Upper lobe of left lung (tissue), 6 donors: ENCODE measurements at regions not wholly inside any gene's neighbourhood (a gene's known extent, or its start where the extent isn't known, plus 50 kb on each side); places are given as distances from the start of the nearest gene placed in this dataset.

Experiments used
- ATAC-seq, 2 donors: fragments of 200-7000 bp; cut with Tn5 transposase; one replicate each; pipeline ENCODE4 v1.9.1; 2022; ENCODE audit warnings: mild to moderate bottlenecking in 2 of 2, moderate library complexity in 2 of 2; ENCODE audit not compliant: low FRiP score in 2 of 2
- DNase-seq, 2 donors: peaks; one replicate each; pipeline ENCODE4 v3.0.0-alpha.2; 2019 to 2020
- H3K27ac ChIP-seq, 4 donors: fragments of 200-600 bp; sonication (generic); one replicate each; pipeline ENCODE4 v1.5.1; 2016 to 2019
- H3K27me3 ChIP-seq, 4 donors: fragments of 200-600 bp; sonication (generic); one replicate each; pipeline ENCODE4 v1.5.1; 2017 to 2019
- H3K36me3 ChIP-seq, 4 donors: fragments of 200-600 bp; sonication (generic); one replicate each; pipeline ENCODE4 v1.5.1; 2016 to 2019
- H3K4me1 ChIP-seq, 4 donors: fragments of 200-600 bp; sonication (generic); one replicate each; pipeline ENCODE4 v1.5.1; 2018 to 2019
- H3K4me3 ChIP-seq, 4 donors: fragments of 200-600 bp; sonication (generic); one replicate each; pipeline ENCODE4 v1.5.1; 2017 to 2019; ENCODE audit warnings: mild to moderate bottlenecking in 2 of 4, moderate library complexity in 1 of 4
- H3K9me3 ChIP-seq, 4 donors: fragments of 200-600 bp; sonication (generic); one replicate each; pipeline ENCODE4 v1.5.1; 2018 to 2019
- CTCF ChIP-seq, 6 experiments: fragments of 450-650 bp in 4 of 6; fragments of 200-600 bp in 2 of 6; sonication (generic) in 2 of 6; IDR thresholded peaks; one replicate each; pipeline ENCODE4 v1.5.1; 2016 to 2019; ENCODE audit warnings: antibody characterized with exemption in 6 of 6
- EP300 ChIP-seq, 4 donors: sonication (generic); formaldehyde crosslinking; IDR thresholded peaks; one replicate each; pipeline ENCODE4 v1.5.1; 2017; ENCODE audit warnings: antibody characterized with exemption in 4 of 4, control low read depth in 2 of 4
- POLR2A ChIP-seq, 4 donors: fragments of 450-650 bp; IDR thresholded peaks; one replicate each; pipeline ENCODE4 v1.5.1; 2016 to 2017; ENCODE audit warnings: antibody characterized with exemption in 4 of 4, mild to moderate bottlenecking in 2 of 4
- POLR2AphosphoS5 ChIP-seq, 2 donors: sonication (generic); formaldehyde crosslinking; IDR thresholded peaks; one replicate each; pipeline ENCODE4 v1.5.1; 2017; ENCODE audit warnings: antibody characterized with exemption in 2 of 2
- WGBS, 2 donors: methylation state at CpG; one replicate each; pipeline ENCODE4 v1.1.5; 2017 to 2018; 5-methylcytosine and 5-hydroxymethylcytosine counted together
- donor health status: DM: no; HTN: no; CAD: no; lungs with moderate emphysema.
- donor health status: DM: no; HTN: yes; CAD: no; lungs with severe emphysema.

GRCh38 chr14:32006263-32007110 lies 70.6 kb upstream of the ARHGAP5 start:
- DNase-seq, result no peak
- Histone ChIP-seq H3K27ac (peak overlapping the region in 2 of 4 donors; percentile 50 to 57), H3K4me3 (no peak overlapping the region), H3K36me3 (no peaks in the 10 kb centered on the region), H3K9me3 (no peaks in the 10 kb centered on the region), H3K4me1 (peaks cover 0 to 9% (median 2%) of the 10 kb centered on the region in 4 donors), H3K27me3 (no peaks in the 10 kb centered on the region)
- WGBS, 2 donors, result 57 to 69% methylated on average over 11 to 14 of the region's 14 CpGs
- peak in 1 of 4 donors; percentile 64 for TF ChIP-seq EP300 (IDR thresholded peaks at IDR 0.05)
- no peak for TF ChIP-seq CTCF (IDR thresholded peaks at IDR 0.05)
- no peak for ATAC-seq

- no peak for DNase-seq
- Histone ChIP-seq H3K27me3 (no peaks in the 10 kb centered on the region), H3K9me3 (no peaks in the 10 kb centered on the region), H3K36me3 (no peaks in the 10 kb centered on the region), H3K4me1 (peaks cover 0 to 9% (median 2%) of the 10 kb centered on the region in 4 donors), H3K27ac (no peak overlapping the region), H3K4me3 (no peak overlapping the region)
- no peak for TF ChIP-seq POLR2AphosphoS5 (IDR thresholded peaks at IDR 0.05)
- TF ChIP-seq POLR2A (IDR thresholded peaks at IDR 0.05), result no peak
- no peak for TF ChIP-seq EP300 (IDR thresholded peaks at IDR 0.05)
- TF ChIP-seq CTCF (IDR thresholded peaks at IDR 0.05), result no peak
- WGBS, 2 donors, result 68 to 70% methylated on average over 2 of the region's 2 CpGs
- ATAC-seq, result no peak
Measured at GRCh38 chr14:32007755-32008362, 69.2 kb upstream of the ARHGAP5 start.

GRCh38 chr14:32008602-32009193 lies 68.4 kb upstream of the ARHGAP5 start:
- TF ChIP-seq POLR2AphosphoS5 (IDR thresholded peaks at IDR 0.05) (no peak), CTCF (IDR thresholded peaks at IDR 0.05) (no peak), EP300 (IDR thresholded peaks at IDR 0.05) (no peak), POLR2A (IDR thresholded peaks at IDR 0.05) (no peak)

GRCh38 chr14:32009221-32009975 lies 67.7 kb upstream of the ARHGAP5 start:
- H3K4me1 ChIP-seq, result peaks cover 0 to 9% (median 2%) of the 10 kb centered on the region in 4 donors
- DNase-seq, result no peak
- WGBS, 2 donors, result 79 to 83% methylated on average over 5 of the region's 5 CpGs

More at GRCh38 chr14:32008602-32009193, 68.4 kb upstream of the ARHGAP5 start:
- no peak overlapping the region for H3K4me3 ChIP-seq
- H3K27ac ChIP-seq, result no peak overlapping the region
- no peak for ATAC-seq
- no peaks in the 10 kb centered on the region for H3K27me3 ChIP-seq
- no peak for DNase-seq
- H3K4me1 ChIP-seq, result peaks cover 0 to 9% (median 2%) of the 10 kb centered on the region in 4 donors
- H3K36me3 ChIP-seq, result no peaks in the 10 kb centered on the region
- WGBS, 2 donors, result 74 to 75% methylated on average over 1 of the region's 1 CpG
- no peaks in the 10 kb centered on the region for H3K9me3 ChIP-seq

More at GRCh38 chr14:32009221-32009975, 67.7 kb upstream of the ARHGAP5 start:
- no peak for ATAC-seq
- H3K9me3 ChIP-seq, result no peaks in the 10 kb centered on the region
- TF ChIP-seq CTCF (IDR thresholded peaks at IDR 0.05), result no peak
- TF ChIP-seq EP300 (IDR thresholded peaks at IDR 0.05), result no peak
- H3K27me3 ChIP-seq, result no peaks in the 10 kb centered on the region
- H3K4me3 ChIP-seq, result no peak overlapping the region
- H3K36me3 ChIP-seq, result no peaks in the 10 kb centered on the region
- H3K27ac ChIP-seq, result no peak overlapping the region
